Inflammatory macrophage treated with lipopolysaccharide for 4 hours (primary cell): ENCODE measurements at regions not wholly inside any gene's neighbourhood (a gene's known extent, or its start where the extent isn't known, plus 50 kb on each side); places are given as distances from the start of the nearest gene placed in this dataset.
"Not testable (repeated sequence)": the region's sequence is repeated elsewhere in the genome, so short reads cannot be mapped to it uniquely, and the experiment has no call there.

Source experiments
- DNase-seq: peaks from one replicate; pipeline ENCODE4 v3.0.0-alpha.2; 2020

DNA sequence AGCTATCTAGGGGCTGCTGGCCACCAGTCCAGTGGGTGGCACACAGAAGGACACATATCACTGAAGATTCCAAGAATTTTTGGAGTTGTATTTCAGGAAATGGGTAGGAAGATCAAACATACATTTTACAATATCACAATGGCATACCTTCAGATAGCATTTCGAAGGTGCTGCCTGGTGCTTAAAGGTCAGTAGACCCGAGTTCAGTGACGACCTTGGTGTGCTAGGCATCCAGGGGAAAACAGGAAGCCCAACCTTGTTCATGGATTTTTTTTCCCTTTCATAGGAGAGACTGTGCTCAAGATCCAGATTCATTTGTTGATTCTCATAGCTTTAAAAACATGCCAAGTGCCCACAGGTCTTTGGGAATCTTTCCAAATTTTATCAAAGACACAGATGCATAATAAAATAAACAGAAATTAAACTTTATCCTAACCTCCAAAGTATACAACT lies 51.0 kb upstream of the RCBTB2 start:
- no peak for DNase-seq

GRCh38 chr13:48585456-48585840 lies 52.6 kb upstream of the RCBTB2 start:
- no peak for DNase-seq

GRCh38 chr13:48586591-48587103 lies 53.8 kb upstream of the RCBTB2 start:
- DNase-seq = no peak

GRCh38 chr13:48588120-48588519 lies 55.2 kb upstream of the RCBTB2 start:
- no peak for DNase-seq

DNA sequence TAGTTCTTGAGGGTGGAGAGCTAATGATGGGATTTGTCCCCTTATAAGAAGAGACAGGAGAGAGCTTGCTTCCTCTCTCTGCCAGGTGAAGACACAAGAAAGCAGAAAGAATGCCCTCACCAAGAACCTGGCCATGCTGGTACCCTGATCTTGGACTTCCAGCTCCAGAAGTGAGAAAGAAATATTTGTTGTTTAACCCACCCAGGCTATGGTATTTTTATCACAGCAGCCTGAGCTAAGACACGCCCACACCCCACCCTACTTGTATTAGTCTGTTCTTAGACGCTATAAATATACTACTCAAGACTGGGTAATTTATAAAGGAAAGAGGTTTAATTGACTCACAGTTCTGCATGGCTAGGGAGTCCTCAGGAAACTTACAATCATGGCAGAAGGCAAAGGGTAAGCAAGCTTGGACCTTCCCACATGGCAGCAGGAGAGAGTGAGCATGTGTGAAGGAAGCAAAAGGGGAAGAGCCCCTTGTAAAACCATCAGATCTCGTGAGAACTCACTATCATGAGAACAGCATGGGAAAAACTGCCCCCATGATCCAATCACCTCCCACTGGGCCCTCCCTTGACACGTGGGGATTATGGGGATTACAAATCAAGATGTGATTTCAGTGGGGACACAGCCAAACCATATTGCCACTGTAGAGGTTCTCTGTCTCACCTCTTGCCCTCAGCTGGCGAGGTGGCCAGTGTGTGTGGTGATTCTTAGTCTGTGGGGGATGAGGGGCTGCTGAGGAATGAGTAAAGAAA lies 57.4 kb upstream of the RCBTB2 start:
- peak; percentile 8 for DNase-seq

DNA sequence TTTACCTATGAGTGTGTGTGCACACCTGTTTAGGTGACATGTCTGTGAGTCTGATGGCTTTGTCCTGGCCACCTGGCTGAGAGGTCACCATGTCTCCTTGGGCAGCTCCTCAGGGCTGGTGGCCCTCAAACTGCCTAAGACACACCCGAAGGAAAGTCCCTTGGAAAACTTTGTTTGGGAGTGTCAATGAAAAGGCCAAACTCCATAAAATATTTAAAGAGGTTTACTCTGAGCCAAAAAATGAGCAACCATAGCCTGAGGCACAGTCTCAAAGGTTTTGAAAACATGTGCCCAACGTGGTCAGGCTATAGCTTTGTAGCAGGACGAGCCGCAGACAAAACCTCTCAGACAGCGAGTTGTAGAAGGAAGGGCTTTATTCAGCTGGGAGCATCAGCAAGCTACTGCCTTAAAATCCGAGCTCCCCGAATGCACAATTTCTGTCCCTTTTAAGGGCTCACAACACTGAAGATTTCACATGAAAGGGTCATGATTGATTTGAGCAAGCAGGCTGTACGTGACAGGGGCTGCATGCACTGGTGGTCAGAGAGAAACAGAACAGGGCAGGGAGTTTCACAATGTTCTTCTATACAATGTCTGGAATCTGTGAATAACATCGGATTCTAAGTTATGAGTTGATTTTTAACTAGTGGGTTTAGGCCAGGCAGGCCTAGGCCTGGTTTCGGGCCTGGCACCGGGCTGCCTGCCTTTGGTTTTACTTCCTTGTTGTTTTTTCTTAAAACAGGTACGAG lies 58.4 kb upstream of the RCBTB2 start:
- DNase-seq = not testable (repeated sequence)

DNA sequence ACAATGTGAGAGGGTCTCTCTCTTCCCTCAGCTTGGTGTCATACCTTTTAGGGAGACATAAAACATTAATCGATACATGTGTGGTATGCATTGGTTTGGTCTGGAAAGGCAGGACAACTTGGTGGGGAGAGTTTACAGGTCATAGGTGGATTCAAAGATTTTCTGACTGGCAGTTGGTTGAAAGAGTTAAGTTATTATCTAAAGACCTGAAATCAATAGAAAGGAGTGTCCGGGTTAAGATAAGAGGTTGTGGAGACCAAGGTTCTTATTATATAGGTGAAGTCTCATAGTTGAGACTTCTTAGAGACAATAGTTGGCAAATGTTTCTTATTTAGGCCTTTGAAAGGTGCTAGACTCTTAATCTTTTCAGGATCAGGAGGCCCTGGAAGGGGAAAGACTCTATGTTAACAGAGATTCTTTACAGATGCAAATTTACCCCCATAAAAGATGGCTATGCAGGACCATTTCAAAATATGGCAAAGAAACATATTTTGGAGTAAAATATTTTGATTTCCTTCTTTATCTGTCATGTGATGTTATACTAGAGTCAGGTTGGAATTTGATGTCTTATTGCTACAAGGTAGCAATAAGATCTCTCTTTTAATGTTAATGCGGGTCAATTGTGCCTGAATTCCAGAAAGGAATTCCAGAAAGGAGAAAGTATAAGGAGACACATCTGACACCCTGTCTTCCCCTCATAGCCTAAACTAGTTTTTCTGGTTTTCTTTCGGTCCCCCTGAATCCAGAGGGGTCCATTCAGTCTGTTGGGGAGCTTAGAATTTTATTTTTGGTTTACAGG lies 59.2 kb upstream of the RCBTB2 start:
- no peak for DNase-seq

GRCh38 chr13:48592688-48593049 lies 59.8 kb upstream of the RCBTB2 start:
- no peak for DNase-seq

- DNase-seq = no peak
Measured at GRCh38 chr13:48593536-48593935, 60.2 kb upstream of the CYSLTR2 start.

GRCh38 chr13:48594096-48594815 lies 59.5 kb upstream of the CYSLTR2 start:
- DNase-seq = no peak

- DNase-seq = peak; percentile 77
Measured at GRCh38 chr13:48595431-48596429, 58.0 kb upstream of the CYSLTR2 start.

DNA sequence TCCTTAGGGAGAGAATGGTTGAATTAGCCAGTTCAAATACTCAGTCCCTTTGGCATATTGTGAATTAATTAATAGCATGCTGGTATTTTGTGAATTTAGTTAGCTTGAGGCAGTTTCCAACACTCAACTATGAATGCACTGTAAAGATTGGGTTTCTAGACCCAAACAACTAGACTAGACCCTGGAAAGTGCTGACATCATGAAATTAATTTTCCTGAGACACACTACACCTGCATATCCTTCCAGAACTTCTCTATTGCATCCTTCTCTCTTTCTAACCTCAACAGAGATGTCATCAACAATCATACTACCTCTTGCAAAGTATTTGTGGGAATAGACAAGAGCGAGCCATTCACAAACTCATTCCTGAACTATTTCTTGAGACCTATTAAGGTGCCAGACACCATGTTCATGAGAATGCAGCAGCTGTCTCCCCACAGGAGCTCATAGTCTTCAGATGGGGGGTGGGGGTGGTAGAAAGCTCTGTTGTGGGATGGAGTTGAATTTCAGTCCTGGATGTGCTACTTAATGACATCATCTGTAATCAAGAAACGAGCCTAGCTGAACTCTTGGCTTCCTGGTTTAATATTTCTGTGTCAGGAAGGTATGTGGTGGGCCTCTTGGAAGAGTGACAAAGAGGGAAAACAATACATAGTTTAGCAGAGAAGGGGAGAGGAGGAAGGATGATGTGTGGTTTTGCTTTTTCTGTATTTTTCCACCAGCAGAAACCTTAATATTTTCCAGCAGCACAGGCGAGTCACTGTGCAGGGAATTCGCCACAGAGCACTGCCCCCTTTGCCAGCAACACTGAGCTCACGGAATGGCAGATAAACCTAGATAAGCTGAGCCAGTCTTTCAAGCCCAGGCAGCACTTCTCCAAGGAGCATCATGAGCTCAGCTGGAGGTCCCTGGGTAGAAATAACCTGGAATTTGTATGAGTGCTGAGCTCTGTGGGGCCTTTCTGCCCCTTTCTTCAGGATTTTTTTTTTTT lies 53.1 kb upstream of the CYSLTR2 start:
- DNase-seq = no peak

DNA sequence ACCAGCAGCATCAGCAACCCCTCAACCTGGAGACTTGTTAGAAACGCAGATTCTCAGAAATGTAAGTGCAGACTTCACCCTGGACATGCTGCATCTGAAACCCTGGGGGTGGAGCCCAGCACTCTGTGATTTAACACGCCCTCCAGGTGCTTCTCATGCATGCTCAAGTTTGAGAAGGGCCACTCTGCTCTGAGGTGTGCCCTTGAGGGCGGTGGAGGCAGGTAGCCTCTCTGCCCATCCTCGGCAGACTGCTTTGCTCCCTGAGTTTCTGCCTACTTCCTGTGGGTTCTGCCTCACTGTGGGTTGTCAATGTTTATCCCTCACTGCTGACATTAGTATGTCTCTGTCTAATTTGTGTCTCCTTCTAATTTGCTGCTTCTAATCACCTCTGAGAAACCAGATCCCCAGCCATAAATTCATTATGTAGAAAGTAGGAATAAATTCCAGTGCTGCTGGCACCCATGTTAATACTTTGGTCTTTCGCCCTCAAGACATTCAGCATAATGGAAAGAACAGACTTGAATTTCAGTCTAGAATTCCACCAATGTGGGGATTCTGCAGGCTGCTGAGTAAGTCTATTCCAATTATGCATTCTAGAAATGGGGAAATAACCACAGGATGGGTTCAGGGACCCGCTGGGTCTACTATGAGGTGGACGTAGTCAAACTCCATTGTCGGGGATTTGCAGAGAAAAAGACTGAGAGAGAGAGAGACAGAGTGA lies 51.3 kb upstream of the CYSLTR2 start:
- no peak for DNase-seq

DNA sequence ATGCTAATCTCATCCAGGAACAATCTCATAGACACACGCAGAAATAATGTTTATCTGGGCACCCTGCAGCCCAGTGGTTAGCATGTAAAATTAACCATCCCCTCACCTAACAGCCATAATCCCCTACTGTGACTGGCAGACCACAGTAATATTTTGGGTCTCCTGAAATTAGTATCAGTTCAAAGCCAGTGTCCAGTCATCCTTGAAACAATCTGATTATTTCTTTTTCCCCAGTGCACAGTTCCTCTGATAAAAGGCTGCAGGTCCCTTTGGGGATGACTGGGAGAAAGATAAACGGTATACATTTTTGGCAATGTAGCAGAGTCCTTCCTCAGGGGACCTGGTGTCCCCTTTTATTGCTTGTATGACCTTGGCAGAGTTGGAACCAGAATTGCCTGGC lies 50.4 kb upstream of the CYSLTR2 start:
- DNase-seq = no peak
